NCI-H526 treated with DMSO at 0.1 percent for 48 hours (cell line): ENCODE measurements at regions not wholly inside any gene's neighbourhood (a gene's known extent, or its start where the extent isn't known, plus 50 kb on each side); places are given as distances from the start of the nearest gene placed in this dataset.
"Not testable (repeated sequence)": the region's sequence is repeated elsewhere in the genome, so short reads cannot be mapped to it uniquely, and the experiment has no call there.

Experiments used
- DNase-seq: peaks from one replicate; lab custom pipeline; 2025; lab: John Stamatoyannopoulos, UW

- no peak for DNase-seq
Measured at GRCh38 chr4:135434936-135435335, 1233.3 kb upstream of the PABPC4L start.

DNA sequence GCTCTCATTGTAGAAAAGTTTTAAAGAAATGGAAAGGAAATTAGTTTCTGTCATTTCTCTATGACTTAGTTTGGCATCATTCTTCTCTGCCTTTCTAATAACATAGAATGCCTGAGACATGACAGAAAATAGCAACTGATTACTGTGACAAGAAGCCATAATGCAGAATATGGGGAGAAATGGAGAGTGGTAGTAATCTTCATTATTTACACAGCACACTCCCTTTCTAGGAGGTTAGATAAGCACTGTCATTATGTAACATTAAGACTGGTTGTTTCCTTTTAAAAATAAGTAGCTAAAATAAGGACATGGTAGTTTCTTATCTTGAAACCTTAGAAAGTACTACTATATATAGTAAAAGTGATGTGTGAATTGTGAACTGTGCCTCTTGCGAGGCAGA, 1227.9 kb upstream of the PABPC4L start:
- DNase-seq, result no peak

DNA sequence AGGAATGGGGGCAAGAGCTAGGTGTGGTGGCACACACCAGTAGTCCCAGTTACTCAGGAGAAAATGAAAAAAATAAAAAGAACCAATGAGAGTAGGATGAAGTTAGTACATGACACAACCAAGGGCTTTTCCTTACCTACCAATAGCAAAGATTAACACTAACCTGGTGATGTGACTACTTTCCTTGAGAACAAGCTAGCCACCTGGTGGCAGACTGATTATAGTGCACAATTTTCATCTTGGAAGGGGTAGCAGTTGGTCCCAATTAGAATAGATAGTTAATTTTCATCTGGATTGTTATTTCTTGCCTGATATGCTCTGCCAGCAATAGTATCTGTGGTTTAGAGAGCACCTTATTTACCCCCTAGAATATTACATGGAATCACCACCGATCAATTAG, 1216.8 kb upstream of the PABPC4L start:
- no peak for DNase-seq

DNA sequence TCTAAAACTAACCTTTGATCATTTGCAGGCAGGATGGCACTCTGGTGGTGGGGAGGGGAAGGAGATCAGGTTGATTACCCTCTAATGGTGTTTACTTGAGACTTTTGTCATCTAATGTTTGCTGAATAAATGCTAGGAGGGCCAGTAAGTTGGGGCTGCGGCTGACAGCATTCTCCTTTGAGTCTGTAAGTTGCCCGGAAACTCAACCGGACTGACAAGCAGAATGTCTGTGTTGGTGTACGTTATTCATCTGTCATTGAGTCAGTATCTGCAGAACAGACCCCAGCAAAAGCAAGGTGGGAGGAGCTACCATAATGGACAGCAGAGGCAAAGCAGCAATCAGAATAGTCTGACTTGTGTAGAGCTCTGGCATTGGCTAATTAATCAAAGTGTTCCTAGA, 1210.6 kb upstream of the PABPC4L start:
- DNase-seq, result no peak

GRCh38 chr4:135411251-135411650, 1209.7 kb upstream of the PABPC4L start:
- DNase-seq, result no peak

- DNase-seq, result not testable (repeated sequence)
Measured at GRCh38 chr4:135409261-135409660, 1207.7 kb upstream of the PABPC4L start.

DNA sequence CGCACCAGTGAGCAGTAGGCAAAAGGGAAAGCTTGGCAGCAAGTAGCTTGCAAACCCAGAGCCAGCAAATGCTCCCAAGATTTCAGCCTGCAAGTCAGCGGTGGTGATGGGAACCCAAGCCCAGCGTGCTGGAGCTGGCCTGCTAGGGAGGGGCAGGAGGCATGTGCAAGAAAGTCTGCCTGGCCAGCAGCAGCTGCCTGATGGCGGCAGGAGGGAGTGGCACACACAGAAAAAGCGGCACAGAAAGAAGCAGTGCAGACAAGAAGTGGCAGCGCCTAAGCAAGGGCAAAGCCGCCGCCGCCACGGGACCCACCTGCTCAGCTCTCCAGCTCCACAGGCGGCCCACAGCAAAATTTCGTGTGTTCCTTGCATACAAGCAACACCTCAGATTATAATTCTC, 1206.5 kb upstream of the PABPC4L start:
- no peak for DNase-seq

DNA sequence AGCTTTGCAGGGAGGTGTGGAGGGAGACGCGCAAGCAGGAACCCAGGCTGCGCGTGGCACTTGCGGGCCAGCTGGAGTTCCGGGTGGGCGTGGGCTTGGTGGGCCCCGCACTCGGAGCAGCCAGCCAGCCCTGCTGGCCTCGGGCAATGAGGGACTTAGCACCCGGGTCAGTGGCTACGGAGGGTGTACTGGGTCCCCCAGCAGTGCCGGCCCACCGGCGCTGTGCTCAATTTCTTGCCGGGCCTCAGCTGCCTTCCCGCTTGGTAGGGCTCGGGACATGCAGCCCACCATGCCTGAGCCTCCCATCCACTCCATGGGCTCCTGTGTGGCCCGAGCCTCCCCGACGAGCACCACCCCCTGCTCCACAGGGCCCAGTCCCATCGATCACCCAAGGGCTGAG, 1205.0 kb upstream of the PABPC4L start:
- DNase-seq, result not testable (repeated sequence)

GRCh38 chr4:135385830-135386581, 1184.4 kb upstream of the PABPC4L start:
- DNase-seq, result no peak

DNA sequence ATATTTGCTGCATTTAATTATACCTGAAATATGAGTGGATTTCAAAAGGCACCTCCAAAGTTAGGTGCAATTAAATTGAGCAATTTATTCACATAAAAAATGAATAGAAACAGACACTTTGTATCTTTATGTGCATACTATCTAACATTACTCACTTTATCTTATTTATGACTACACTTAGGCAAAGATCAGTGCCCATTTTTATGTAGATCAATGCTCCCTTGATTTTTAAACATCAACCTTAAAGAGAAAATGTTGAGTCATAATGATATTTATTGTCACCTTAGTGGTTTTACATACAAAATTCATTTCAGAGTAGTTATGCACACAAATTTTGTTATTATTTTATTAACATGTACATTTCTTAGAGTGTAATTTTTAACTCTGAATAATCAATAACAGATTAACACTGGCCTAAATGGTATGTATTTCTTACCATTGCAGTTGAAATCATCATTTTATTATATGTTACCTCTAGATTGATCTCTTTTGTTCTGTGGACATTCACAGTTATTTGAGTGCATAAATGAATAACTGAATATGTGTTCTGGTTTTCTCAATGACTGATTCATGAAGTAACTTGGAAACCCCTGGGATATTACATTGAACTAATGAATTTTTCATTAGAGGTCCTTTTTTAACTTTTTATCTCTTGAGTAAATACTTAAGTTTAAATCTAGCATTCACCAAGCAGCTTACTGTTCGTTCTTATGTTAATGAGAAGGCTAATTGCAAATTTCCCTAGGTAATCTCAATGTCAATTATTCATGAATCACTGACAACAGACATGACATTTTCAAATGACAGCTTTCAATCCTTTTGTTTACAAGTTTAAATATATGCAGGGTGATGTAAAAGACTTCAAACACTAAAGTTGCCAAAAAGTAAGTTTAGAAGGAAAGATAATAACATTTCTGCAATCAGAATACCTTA, 1182.0 kb upstream of the PABPC4L start:
- no peak for DNase-seq

DNA sequence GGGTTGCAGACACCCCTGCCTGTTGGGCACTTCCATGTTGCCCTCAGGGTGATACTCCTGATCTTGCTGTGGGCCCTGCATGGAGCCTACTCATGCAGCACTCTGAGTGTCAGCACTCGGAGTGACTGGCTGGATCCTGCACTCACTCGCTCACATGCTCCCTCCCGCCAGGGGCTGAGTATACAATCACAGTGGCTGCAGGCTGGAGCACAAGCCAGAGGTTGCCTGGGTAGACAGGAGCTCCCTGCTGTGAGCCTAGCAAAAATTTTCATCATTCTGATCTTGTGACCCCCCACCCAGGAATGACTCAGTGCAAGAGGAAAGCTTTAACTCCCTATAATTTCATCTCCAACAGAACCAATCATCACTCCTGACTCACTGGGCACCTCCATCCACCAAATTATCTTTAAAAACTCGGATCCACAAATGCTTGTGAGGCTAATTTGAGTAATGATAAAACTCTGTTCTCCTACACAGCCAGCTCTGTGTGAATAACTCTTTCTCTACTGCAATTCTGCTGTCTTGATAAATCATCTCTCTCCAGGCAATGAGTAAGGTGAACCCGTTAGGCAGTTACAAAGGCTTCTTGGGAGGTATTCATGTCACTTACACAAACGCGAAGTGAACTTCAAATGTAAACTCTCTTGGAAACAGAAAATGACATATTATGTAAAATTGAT, 1180.8 kb upstream of the PABPC4L start:
- DNase-seq, result no peak

DNA sequence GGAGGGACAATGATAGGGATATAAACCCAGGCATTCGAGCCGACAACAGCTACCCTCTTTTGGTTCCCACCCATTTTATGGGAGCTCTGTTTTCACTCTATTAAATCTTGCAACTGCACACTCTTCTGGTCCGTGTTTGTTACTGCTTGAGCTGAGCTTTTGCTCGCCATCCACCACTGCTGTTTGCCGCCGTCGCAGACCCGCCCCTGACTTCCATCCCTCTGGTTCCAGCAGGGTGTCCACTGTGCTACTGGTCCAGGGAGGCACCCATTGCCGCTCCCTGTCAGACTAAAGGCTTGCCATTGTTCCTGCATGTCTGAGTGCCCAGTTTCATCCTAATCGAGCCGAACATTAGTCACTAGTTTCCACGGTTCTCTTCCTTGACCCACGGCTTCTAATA, 1170.5 kb upstream of the PABPC4L start:
- DNase-seq, result no peak

- no peak for DNase-seq
Measured at GRCh38 chr4:135371137-135371536, 1169.5 kb upstream of the PABPC4L start.

GRCh38 chr4:135368831-135369230, 1167.2 kb upstream of the PABPC4L start:
- no peak for DNase-seq

DNA sequence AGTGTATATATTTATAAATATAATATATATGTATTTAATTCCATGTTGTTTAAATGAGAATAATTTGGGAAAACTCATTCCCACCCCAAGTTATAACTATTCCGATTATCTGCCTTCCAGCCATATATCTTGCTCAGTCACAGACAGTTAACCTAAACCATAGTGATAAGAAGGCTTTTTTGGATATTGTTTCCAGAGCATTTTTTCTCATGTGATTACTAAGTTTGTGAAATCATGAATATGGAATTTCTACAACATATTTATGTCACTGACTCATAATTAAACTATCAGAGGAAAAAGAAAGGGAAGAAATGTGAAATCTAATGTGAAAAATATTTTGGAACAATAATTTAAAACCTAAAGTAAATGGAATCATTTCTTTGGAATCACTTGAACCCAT, 1163.5 kb upstream of the PABPC4L start:
- DNase-seq, result no peak

DNA sequence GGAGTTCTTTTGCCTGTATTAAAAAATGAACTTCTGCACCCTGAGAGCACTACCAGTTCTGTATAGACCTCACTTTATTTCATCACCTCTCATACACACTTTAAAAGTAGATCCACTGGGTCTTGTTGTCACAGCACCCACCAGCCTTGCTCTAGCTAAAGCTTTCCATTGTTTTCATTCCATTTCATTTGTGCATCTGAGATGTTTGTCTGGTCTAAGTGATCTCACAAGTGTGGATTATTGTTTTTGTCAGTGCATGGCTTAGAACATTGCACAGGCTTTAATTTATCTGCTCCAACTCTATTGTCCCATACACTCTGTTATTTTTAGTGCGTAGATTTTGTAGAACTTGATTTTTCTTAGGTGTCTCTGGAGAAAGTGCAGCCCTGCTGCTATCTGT, 1157.5 kb upstream of the PABPC4L start:
- no peak for DNase-seq

DNA sequence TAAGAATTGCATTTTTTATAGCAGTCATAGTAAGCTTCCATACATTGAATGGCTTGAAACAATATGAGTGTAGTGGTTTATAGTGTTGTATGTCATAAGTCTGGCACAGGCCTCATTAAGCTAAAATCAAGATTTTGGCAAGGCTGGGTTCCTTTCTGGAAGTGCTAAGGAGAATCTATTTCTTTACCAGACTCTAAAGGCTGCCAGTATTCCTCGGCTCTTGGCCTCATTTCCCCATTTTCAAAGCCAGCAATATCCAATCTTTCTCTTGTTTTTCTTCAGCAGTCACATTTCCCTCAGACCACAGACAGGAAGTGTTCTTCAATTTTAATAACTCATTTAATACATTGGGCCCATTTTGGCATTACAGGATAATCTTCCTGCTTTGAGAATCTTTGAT, 1155.5 kb upstream of the PABPC4L start:
- no peak for DNase-seq

- DNase-seq, result no peak
Measured at GRCh38 chr4:135354876-135355275, 1153.3 kb upstream of the PABPC4L start.

DNA sequence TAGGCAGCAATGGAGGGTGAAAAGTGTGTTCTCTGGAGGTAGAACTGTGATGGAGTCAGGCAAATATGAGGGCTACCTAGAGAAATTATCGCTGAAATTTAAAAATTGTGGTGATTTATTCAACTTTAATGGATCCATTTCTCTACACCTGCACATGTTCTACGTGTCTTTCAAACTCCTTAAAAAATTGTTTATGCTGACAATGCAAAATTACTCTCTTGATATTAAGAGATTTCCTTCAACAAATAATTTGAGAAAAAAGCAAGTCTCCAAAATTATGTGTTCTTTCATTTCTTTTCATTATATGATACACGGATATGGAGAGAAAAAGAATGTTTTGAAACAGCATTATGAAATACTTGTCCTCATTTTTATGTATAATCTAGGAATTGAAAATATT, 1151.4 kb upstream of the PABPC4L start:
- DNase-seq, result no peak

DNA sequence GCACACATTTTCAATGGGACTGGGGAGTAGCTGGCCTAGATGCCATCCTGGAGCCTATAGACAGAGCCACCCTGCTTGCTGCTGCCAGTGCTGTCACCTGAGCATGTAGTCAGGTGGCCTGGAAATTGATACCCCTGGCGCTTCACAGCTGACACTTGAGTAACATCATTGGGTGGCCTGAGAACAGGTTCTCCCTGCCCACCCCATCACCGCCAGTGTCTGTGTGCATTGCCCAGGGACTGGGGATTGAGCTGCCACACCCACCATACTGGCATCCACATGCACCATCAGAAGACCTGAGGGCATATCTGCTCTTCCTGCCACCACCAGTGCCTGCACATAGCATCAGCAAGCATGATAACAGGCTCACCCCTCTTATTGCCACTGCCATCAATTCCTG, 1142.9 kb upstream of the PABPC4L start:
- DNase-seq, result no peak

DNA sequence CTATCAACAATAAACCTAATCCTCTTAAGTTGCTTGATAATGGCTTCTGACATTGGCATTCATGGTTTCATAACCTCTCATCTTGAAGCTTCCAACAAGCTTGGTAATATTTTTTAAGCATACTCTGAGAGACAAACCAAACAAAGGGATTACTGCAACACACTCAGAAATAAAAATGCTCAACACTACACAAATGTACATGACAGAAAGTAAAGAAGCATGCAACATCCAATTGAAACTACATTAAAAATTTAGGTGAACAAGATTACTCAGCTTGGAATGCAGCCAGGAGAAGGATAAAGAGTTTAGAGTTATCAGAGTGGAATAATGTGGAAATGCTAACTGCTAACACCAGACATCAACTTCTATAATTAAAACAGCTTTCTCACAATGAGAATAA, 1136.6 kb upstream of the PABPC4L start:
- DNase-seq, result no peak

DNA sequence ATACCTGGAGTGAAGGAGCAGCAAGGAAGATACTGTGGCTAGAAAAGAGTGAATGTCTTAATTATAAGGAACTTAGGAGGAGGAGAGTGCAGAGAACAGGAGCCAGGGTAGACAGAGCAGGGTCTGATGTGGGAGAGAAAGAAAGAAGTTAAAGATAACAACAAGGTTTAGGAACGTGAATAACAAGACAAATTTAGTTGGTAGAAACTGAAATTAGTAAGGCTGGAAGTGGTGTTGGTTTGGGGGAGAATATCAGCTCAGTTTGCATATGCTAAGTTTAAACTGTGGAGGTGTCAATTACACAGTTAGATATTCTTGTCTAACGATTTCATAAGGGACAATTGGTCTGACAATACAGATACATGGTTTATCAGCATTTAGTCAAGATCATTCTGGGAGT, 1123.7 kb upstream of the PABPC4L start:
- no peak for DNase-seq

DNA sequence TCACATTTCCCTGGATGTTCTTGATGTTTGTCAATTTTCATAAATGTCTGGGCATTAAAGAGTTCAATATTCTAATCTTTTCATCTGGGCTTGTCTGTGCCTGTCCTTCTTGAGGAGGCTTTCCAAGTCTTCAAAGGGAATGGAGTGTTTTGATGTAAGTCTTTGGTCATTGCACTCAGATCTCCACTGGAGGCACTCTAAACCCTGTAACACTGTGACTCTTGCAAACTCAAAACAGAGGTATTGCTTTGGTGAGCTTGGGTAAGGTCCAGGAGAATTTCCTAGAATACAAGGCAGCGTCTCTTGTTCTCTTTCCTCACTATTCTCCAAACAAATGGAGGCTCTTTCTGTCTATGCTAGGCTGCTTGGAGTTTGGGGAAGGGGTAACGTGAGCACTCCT, 1118.1 kb upstream of the PABPC4L start:
- DNase-seq, result no peak
